B cell (primary cell): ENCODE measurements at regions not wholly inside any gene's neighbourhood (a gene's known extent, or its start where the extent isn't known, plus 50 kb on each side); places are given as distances from the start of the nearest gene placed in this dataset.

ENCODE experiments used
- ATAC-seq: fragments of 200-7000 bp; cut with Tn5 transposase; one replicate; pipeline ENCODE4 v1.10.0; 2021; ENCODE audit warnings: low read depth, mild to moderate bottlenecking, moderate number of reproducible peaks, moderate library complexity
- CTCF ChIA-PET: fragments of 350-600 bp; sonication (Branson Sonifier 250); formaldehyde crosslinking; loops from one replicate; lab custom pipeline; 2021; ENCODE audit warnings: antibody characterized with exemption, inconsistent platforms; lab: Charles Lee
- POLR2A ChIA-PET: fragments of 350-600 bp; sonication (Branson Sonifier 250); formaldehyde crosslinking; loops from one replicate; lab custom pipeline; 2021; ENCODE audit warnings: antibody characterized with exemption; lab: Charles Lee
- DNase-seq: peaks from one replicate; pipeline ENCODE4 v3.0.0; 2013
- H2AFZ ChIP-seq: 2 replicates; pipeline ENCODE4 v1.6.1; 2012; ENCODE audit warnings: mild to moderate bottlenecking, low read depth, low read length; ENCODE audit not compliant: insufficient read depth, poor library complexity, severe bottlenecking
- H3K27ac ChIP-seq, 2 donors: 1 replicate in 1 of 2; 2 replicates in 1 of 2; pipeline ENCODE4 v1.5.1; 2012 to 2013; ENCODE audit warnings: low read length in 2 of 2, mild to moderate bottlenecking in 2 of 2, moderate library complexity in 1 of 2
- H3K27me3 ChIP-seq, 4 experiments: fragments of 200-600 bp in 1 of 4; sonication (generic) in 1 of 4; replicated peaks in 1 of 4; 1 replicate in 2 of 4; 2 replicates in 2 of 4; pipeline versions ENCODE4 v1.6.1 to v1.7.0; 2013 to 2016; ENCODE audit warnings: low read length in 3 of 4, mild to moderate bottlenecking in 2 of 4, mixed read lengths in 1 of 4, moderate library complexity in 1 of 4; ENCODE audit not compliant: insufficient read depth in 4 of 4, control insufficient read depth in 3 of 4; ENCODE audit errors: control extremely low read depth in 1 of 4
- H3K36me3 ChIP-seq, 2 experiments: replicated peaks in 1 of 2; 1 replicate in 1 of 2; 2 replicates in 1 of 2; pipeline versions ENCODE4 v1.6.1 to v1.7.1; 2013; ENCODE audit warnings: low read length in 1 of 2; ENCODE audit not compliant: insufficient read depth in 2 of 2, control insufficient read depth in 1 of 2; ENCODE audit errors: control extremely low read depth in 1 of 2, extremely low read depth in 1 of 2
- H3K4me1 ChIP-seq, 2 donors: fragments of 200-600 bp in 1 of 2; sonication (generic) in 1 of 2; 1 replicate in 1 of 2; 2 replicates in 1 of 2; pipeline versions ENCODE4 v1.5.1 to v1.6.1; 2013 to 2017; ENCODE audit warnings: low read length in 2 of 2; ENCODE audit not compliant: control insufficient read depth in 2 of 2, insufficient read depth in 2 of 2
- H3K4me2 ChIP-seq: replicated peaks from 2 replicates; pipeline ENCODE3; 2012; ENCODE audit warnings: mild to moderate bottlenecking, low read depth, low read length; ENCODE audit not compliant: poor library complexity, severe bottlenecking
- H3K4me3 ChIP-seq, 5 experiments: fragments of 200-600 bp in 1 of 5; sonication (generic) in 1 of 5; 1 replicate in 3 of 5; 2 replicates in 2 of 5; pipeline versions ENCODE4 v1.5.1 to v1.7.0; 2011 to 2016; ENCODE audit warnings: low read length in 4 of 5, mild to moderate bottlenecking in 4 of 5, low read depth in 2 of 5, control low read depth in 1 of 5, moderate library complexity in 1 of 5; ENCODE audit not compliant: insufficient read depth in 1 of 5; ENCODE audit errors: control extremely low read depth in 1 of 5, extremely low read depth in 1 of 5
- H3K79me2 ChIP-seq: fragments of 200-600 bp; sonication (generic); one replicate; pipeline ENCODE4 v1.6.0; 2016; ENCODE audit warnings: low read length; ENCODE audit not compliant: control insufficient read depth, insufficient read depth
- H3K9ac ChIP-seq: fragments of 200-600 bp; sonication (generic); 2 replicates; pipeline ENCODE4 v1.6.1; 2017; ENCODE audit warnings: mild to moderate bottlenecking, low read length, moderate library complexity
- H3K9me3 ChIP-seq, 3 donors: one replicate each; pipeline versions ENCODE4 v1.6.1 to v1.7.1; 2013; ENCODE audit warnings: low read length in 2 of 3; ENCODE audit not compliant: control insufficient read depth in 2 of 3, insufficient read depth in 1 of 3; ENCODE audit errors: control extremely low read depth in 1 of 3
- H4K20me1 ChIP-seq: 2 replicates; pipeline ENCODE4 v1.6.0; 2012; ENCODE audit warnings: mild to moderate bottlenecking, low read length; ENCODE audit not compliant: insufficient read depth, control insufficient read depth, poor library complexity, severe bottlenecking
- H3K27ac Mint-ChIP-seq: one replicate; pipeline ENCODE4 v1.8.0; 2021; ENCODE audit warnings: mixed read lengths
- H3K27me3 Mint-ChIP-seq: one replicate; pipeline ENCODE4 v1.8.0; 2021; ENCODE audit warnings: mixed read lengths
- H3K4me1 Mint-ChIP-seq: one replicate; pipeline ENCODE4 v1.8.0; 2021; ENCODE audit warnings: mixed read lengths
- H3K4me3 Mint-ChIP-seq: one replicate; pipeline ENCODE4 v1.8.0; 2021; ENCODE audit warnings: mixed read lengths
- H3K9me3 Mint-ChIP-seq: one replicate; pipeline ENCODE4 v1.8.0; 2022; ENCODE audit warnings: mixed read lengths; ENCODE audit not compliant: insufficient read depth
- EZH2 ChIP-seq: IDR thresholded peaks from 2 replicates; pipeline ENCODE4 v1.6.1; 2012; ENCODE audit warnings: borderline replicate concordance, low read depth, mild to moderate bottlenecking, moderate library complexity, low read length; ENCODE audit not compliant: insufficient read depth, poor library complexity, severe bottlenecking
- WGBS: methylation state at CpG from one replicate; pipeline ENCODE4 v1.1.5; 2013; ENCODE audit warnings: missing lambda C conversion rate; ENCODE audit not compliant: insufficient coverage; 5-methylcytosine and 5-hydroxymethylcytosine counted together
- intact Hi-C: fragments of 100-400 bp; cut with micrococcal nuclease; formaldehyde crosslinking; loops from one replicate; pipeline ENCODE4 v1.10.0; 2022
- TF ChIP-seq, protein P1 (sequence below): fragments of 200-600 bp; IDR thresholded peaks from one replicate; pipeline ENCODE4 v1.8.0; 2022; ENCODE audit warnings: antibody characterized with exemption, mild to moderate bottlenecking

DNA sequence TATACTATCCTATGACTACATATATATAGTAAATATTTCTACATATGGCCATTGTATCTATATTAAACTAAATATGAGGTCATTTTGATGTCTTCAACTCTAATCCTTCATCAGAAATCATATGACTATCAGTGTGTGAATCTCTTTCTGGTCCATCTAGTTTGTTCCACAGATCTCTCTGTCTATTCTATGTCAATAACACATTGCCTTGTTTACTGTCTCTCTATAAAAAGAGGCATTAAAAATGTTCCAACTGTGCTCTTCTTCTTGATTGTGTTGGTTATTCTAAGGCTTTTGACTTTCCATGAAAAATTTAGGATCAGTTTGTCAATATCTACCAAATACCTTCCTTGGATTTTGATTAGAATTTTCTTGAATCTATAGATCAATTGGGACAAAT is 338.3 kb upstream of the FSTL5 start:
- ChIA-PET POLR2A (no interaction called here), CTCF (no interaction called here)
- H3K4me2 ChIP-seq: no peak overlapping the region
- no peaks in the 10 kb centered on the region for H3K4me1 ChIP-seq
- ATAC-seq (no peak), DNase-seq (no peak)
- no peak overlapping the region for H3K9ac ChIP-seq
- H3K27ac ChIP-seq: no peak overlapping the region
- no peaks in the 10 kb centered on the region for H3K79me2 ChIP-seq
- no peaks in the 10 kb centered on the region for H4K20me1 ChIP-seq
- no peak for TF ChIP-seq EZH2
- TF ChIP-seq, protein P1, sequence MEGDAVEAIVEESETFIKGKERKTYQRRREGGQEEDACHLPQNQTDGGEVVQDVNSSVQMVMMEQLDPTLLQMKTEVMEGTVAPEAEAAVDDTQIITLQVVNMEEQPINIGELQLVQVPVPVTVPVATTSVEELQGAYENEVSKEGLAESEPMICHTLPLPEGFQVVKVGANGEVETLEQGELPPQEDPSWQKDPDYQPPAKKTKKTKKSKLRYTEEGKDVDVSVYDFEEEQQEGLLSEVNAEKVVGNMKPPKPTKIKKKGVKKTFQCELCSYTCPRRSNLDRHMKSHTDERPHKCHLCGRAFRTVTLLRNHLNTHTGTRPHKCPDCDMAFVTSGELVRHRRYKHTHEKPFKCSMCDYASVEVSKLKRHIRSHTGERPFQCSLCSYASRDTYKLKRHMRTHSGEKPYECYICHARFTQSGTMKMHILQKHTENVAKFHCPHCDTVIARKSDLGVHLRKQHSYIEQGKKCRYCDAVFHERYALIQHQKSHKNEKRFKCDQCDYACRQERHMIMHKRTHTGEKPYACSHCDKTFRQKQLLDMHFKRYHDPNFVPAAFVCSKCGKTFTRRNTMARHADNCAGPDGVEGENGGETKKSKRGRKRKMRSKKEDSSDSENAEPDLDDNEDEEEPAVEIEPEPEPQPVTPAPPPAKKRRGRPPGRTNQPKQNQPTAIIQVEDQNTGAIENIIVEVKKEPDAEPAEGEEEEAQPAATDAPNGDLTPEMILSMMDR: no peak
- H3K27ac Mint-ChIP-seq: no peak overlapping the region
- no peaks in the 10 kb centered on the region for H3K36me3 ChIP-seq
- H3K27me3 Mint-ChIP-seq: no peaks in the 10 kb centered on the region
- intact Hi-C loops: no loop called here
- no peak overlapping the region for H3K4me3 ChIP-seq
- H3K9me3 Mint-ChIP-seq: no peaks in the 10 kb centered on the region
- H2AFZ ChIP-seq: no peak overlapping the region
- no peaks in the 10 kb centered on the region for H3K27me3 ChIP-seq
- H3K4me3 Mint-ChIP-seq: no peak overlapping the region
- no peaks in the 10 kb centered on the region for H3K4me1 Mint-ChIP-seq
- H3K9me3 ChIP-seq: no peaks in the 10 kb centered on the region

DNA sequence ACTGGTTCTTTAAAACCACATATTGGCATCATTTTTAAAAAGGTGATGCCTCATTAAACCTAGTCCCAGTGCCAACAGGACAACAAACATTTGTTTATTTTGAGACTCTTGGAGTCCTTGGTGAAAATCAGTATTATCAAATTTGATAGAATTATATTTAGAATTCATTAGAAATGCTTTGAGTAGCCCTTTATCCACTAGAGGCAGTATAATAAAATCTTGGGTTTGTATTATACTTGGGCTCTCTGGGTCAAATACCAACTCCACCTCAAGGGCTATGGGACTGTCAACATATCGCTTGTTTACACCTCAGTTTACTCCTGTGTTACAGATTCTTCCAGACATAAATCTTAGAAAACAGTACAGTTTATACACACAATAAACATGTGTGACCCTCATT is 335.7 kb upstream of the FSTL5 start:
- Histone ChIP-seq H3K4me3 (no peak overlapping the region), H3K9ac (no peak overlapping the region), H3K36me3 (no peaks in the 10 kb centered on the region), H3K4me2 (no peak overlapping the region), H3K79me2 (no peaks in the 10 kb centered on the region), H3K4me1 (no peaks in the 10 kb centered on the region), H4K20me1 (no peaks in the 10 kb centered on the region), H3K27me3 (no peaks in the 10 kb centered on the region), H3K9me3 (no peaks in the 10 kb centered on the region), H2AFZ (no peak overlapping the region), H3K27ac (no peak overlapping the region)
- DNase-seq (no peak), ATAC-seq (no peak)
- WGBS: no CpG with 5 or more reads among the region's 1 CpG
- intact Hi-C loops: loop anchor here (5.0 kb wide), 2 partner anchors 1048 to 1258 kb away; no protein-coding TSS in a partner anchor
- ChIA-PET POLR2A (no interaction called here), CTCF (no interaction called here)
- Mint-ChIP-seq H3K4me3 (no peak overlapping the region), H3K4me1 (no peaks in the 10 kb centered on the region), H3K27ac (no peak overlapping the region), H3K27me3 (no peaks in the 10 kb centered on the region), H3K9me3 (no peaks in the 10 kb centered on the region)
- TF ChIP-seq EZH2: no peak
- TF ChIP-seq, protein P1: peak; percentile 25
